NT2/D1 (cell line): ENCODE measurements at regions not wholly inside any gene's neighbourhood (a gene's known extent, or its start where the extent isn't known, plus 50 kb on each side); places are given as distances from the start of the nearest gene placed in this dataset.

Source experiments
- SUZ12 ChIP-seq: IDR thresholded peaks from 2 replicates; pipeline ENCODE4 v1.6.1; 2011; ENCODE audit not compliant: insufficient read length, insufficient read depth; ENCODE audit errors: extremely low read depth
- ZNF274 ChIP-seq: IDR thresholded peaks from 2 replicates; pipeline ENCODE4 v1.6.1; 2011; ENCODE audit warnings: mild to moderate bottlenecking, low read depth, low read length

DNA sequence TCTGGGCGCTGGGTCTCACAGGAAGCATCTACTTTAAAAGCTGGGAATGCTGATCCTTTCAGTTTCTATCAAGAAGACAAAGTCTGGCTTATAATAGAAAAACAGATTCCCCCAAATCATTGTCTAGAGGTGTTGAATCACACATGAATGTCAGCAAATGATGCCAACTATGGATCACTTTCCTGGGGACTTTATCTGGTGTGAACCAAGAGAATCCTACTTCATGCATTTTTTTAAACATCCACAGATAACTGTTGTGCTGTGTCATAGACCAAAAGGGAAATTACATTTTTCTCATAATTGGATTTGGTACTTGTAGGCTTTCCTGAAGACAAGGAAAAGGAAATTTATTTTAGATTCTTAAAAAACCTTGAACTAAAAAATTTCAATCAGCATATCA is 132.7 kb downstream of the CD47 start:
- TF ChIP-seq ZNF274: no peak
- no peak for TF ChIP-seq SUZ12
